ENCODE measurements at regions not wholly inside any gene's neighbourhood (a gene's known extent, or its start where the extent isn't known, plus 50 kb on each side); places are given as distances from the start of the nearest gene placed in this dataset.

GRCh38 chr4:123788577-123788976 lies 392.0 kb downstream of the SPRY1 start:
- TF ChIP-seq ZNF274 (IDR thresholded peaks at IDR 0.05; ENCODE audit: low read depth, low read length) (no peak), YY1 (IDR thresholded peaks at IDR 0.05; ENCODE audit: insufficient read depth, insufficient read length) (no peak), SUZ12 (IDR thresholded peaks at IDR 0.05; ENCODE audit: extremely low read depth, insufficient read depth, insufficient read length) (no peak)

All from NT2/D1 (cell line).